C4-2B (cell line): ENCODE measurements at regions not wholly inside any gene's neighbourhood (a gene's known extent, or its start where the extent isn't known, plus 50 kb on each side); places are given as distances from the start of the nearest gene placed in this dataset.

ENCODE experiments used
- CTCF ChIP-seq: fragments of 450-650 bp; conservative IDR thresholded peaks from 2 replicates; pipeline ENCODE4 v1.5.1; 2017; ENCODE audit warnings: mild to moderate bottlenecking
- ZFX ChIP-seq: fragments of 450-650 bp; IDR thresholded peaks from 2 replicates; pipeline ENCODE4 v1.6.1; 2017

- TF ChIP-seq CTCF: no peak
- TF ChIP-seq ZFX: no peak
Observed at GRCh38 chr4:35315419-35315818, 928.9 kb downstream of the ARAP2 start.
